H9 (cell line): ENCODE measurements at regions not wholly inside any gene's neighbourhood (a gene's known extent, or its start where the extent isn't known, plus 50 kb on each side); places are given as distances from the start of the nearest gene placed in this dataset.

Source experiments
- DNase-seq: peaks from one replicate; pipeline ENCODE4 v3.0.0-alpha.2; 2017
- H2AFZ ChIP-seq: one replicate; pipeline ENCODE4 v1.6.1; 2013; ENCODE audit warnings: mild to moderate bottlenecking, low read length, control low read depth, moderate library complexity
- H2AK5ac ChIP-seq: 2 replicates; pipeline ENCODE4 v1.6.1; 2013; ENCODE audit warnings: low read length, control low read depth, mixed read lengths; ENCODE audit not compliant: insufficient read length
- H2BK120ac ChIP-seq: one replicate; pipeline ENCODE4 v1.6.1; 2013; ENCODE audit warnings: low read depth, mild to moderate bottlenecking, low read length, control low read depth, inconsistent platforms; ENCODE audit not compliant: poor library complexity, severe bottlenecking
- H2BK12ac ChIP-seq: 2 replicates; pipeline ENCODE4 v1.6.1; 2013; ENCODE audit warnings: low read length, control low read depth, mixed read lengths, low read depth; ENCODE audit not compliant: insufficient read length
- H2BK15ac ChIP-seq: 2 replicates; pipeline ENCODE4 v1.6.1; 2013; ENCODE audit warnings: low read depth, low read length, control low read depth
- H2BK20ac ChIP-seq: one replicate; pipeline ENCODE4 v1.6.1; 2013; ENCODE audit warnings: low read depth, mild to moderate bottlenecking, low read length, control low read depth, inconsistent platforms; ENCODE audit not compliant: poor library complexity, severe bottlenecking
- H2BK5ac ChIP-seq: 2 replicates; pipeline ENCODE4 v1.6.1; 2013; ENCODE audit warnings: low read length, control low read depth, mixed read lengths; ENCODE audit not compliant: insufficient read length
- H3K14ac ChIP-seq: 2 replicates; pipeline ENCODE4 v1.6.1; 2013; ENCODE audit warnings: low read length, control low read depth; ENCODE audit not compliant: insufficient read depth
- H3K18ac ChIP-seq: 2 replicates; pipeline ENCODE4 v1.6.1; 2013; ENCODE audit warnings: low read depth, mild to moderate bottlenecking, mixed read lengths, low read length, control low read depth; ENCODE audit not compliant: insufficient read length
- H3K23ac ChIP-seq: 2 replicates; pipeline ENCODE4 v1.6.1; 2013; ENCODE audit warnings: low read length, control low read depth, mixed read lengths, low read depth; ENCODE audit not compliant: insufficient read length
- H3K23me2 ChIP-seq: 2 replicates; pipeline ENCODE4 v1.6.1; 2013; ENCODE audit warnings: low read depth, mild to moderate bottlenecking, mixed read lengths, low read length, control low read depth; ENCODE audit not compliant: insufficient read length, poor library complexity, severe bottlenecking
- H3K27ac ChIP-seq: 2 replicates; pipeline ENCODE4 v1.5.1; 2013; ENCODE audit warnings: low read length, control low read depth, mixed read lengths, low read depth; ENCODE audit not compliant: insufficient read length
- H3K27me3 ChIP-seq: 2 replicates; pipeline ENCODE4 v1.6.1; 2013; ENCODE audit warnings: low read length, control low read depth, inconsistent platforms; ENCODE audit not compliant: insufficient read depth
- H3K4ac ChIP-seq: 2 replicates; pipeline ENCODE4 v1.6.1; 2013; ENCODE audit warnings: low read depth, mild to moderate bottlenecking, control low read depth, inconsistent platforms, low read length, moderate library complexity
- H3K4me1 ChIP-seq: 2 replicates; pipeline ENCODE4 v1.6.1; 2013; ENCODE audit warnings: low read length, control low read depth, inconsistent platforms; ENCODE audit not compliant: insufficient read depth
- H3K4me2 ChIP-seq: 2 replicates; pipeline ENCODE4 v1.6.1; 2013; ENCODE audit warnings: low read length, control low read depth, mixed read lengths; ENCODE audit not compliant: insufficient read length, insufficient read depth
- H3K56ac ChIP-seq: 2 replicates; pipeline ENCODE4 v1.6.1; 2013; ENCODE audit warnings: low read depth, mild to moderate bottlenecking, mixed read lengths, low read length, control low read depth; ENCODE audit not compliant: insufficient read length
- H3K79me1 ChIP-seq: 2 replicates; pipeline ENCODE4 v1.6.1; 2013; ENCODE audit warnings: low read depth, mild to moderate bottlenecking, moderate library complexity, low read length, control low read depth, inconsistent platforms; ENCODE audit not compliant: insufficient read depth, poor library complexity, severe bottlenecking
- H3K79me2 ChIP-seq: 2 replicates; pipeline ENCODE4 v1.6.1; 2013; ENCODE audit warnings: low read length, control low read depth, inconsistent platforms; ENCODE audit not compliant: insufficient read depth
- H3K9ac ChIP-seq: 2 replicates; pipeline ENCODE4 v1.6.1; 2013; ENCODE audit warnings: low read length, control low read depth, mixed read lengths; ENCODE audit not compliant: insufficient read length; ENCODE audit errors: extremely low read depth
- H3K9me3 ChIP-seq: one replicate; pipeline ENCODE4 v1.6.1; 2013; ENCODE audit warnings: low read depth, low read length, inconsistent platforms; ENCODE audit not compliant: control insufficient read depth
- H3T11ph ChIP-seq: one replicate; pipeline ENCODE4 v1.6.1; 2013; ENCODE audit warnings: mild to moderate bottlenecking, low read length, control low read depth, inconsistent platforms
- H4K20me1 ChIP-seq: one replicate; pipeline ENCODE4 v1.6.1; 2013; ENCODE audit not compliant: control insufficient read depth, insufficient read length, insufficient read depth
- H4K5ac ChIP-seq: 2 replicates; pipeline ENCODE4 v1.6.1; 2013; ENCODE audit warnings: low read depth, mild to moderate bottlenecking, mixed read lengths, low read length, control low read depth; ENCODE audit not compliant: insufficient read length
- H4K8ac ChIP-seq: replicated peaks from 2 replicates; pipeline ENCODE4 v1.6.1; 2013; ENCODE audit warnings: low read length, control low read depth, mixed read lengths, low read depth; ENCODE audit not compliant: insufficient read length
- H4K91ac ChIP-seq: 2 replicates; pipeline ENCODE4 v1.6.1; 2013; ENCODE audit warnings: low read depth, mild to moderate bottlenecking, moderate library complexity, mixed read lengths, low read length, control low read depth; ENCODE audit not compliant: insufficient read length
- H3K27ac Mint-ChIP-seq, 3 experiments: 2 replicates in 2 of 3; 3 replicates in 1 of 3; pipeline ENCODE4 v1.8.0; 2020 to 2021; ENCODE audit warnings: mixed read lengths in 3 of 3, mild to moderate bottlenecking in 1 of 3, moderate library complexity in 1 of 3
- H3K27me3 Mint-ChIP-seq: 2 replicates; pipeline ENCODE4 v1.8.0; 2021; ENCODE audit warnings: low read depth, mild to moderate bottlenecking, moderate library complexity, mixed read lengths
- H3K36me3 Mint-ChIP-seq, 3 experiments: 2 replicates in 2 of 3; 3 replicates in 1 of 3; pipeline ENCODE4 v1.8.0; 2020 to 2021; ENCODE audit warnings: low read depth in 3 of 3, mixed read lengths in 3 of 3; ENCODE audit not compliant: insufficient read depth in 1 of 3
- H3K4me1 Mint-ChIP-seq, 2 experiments: 2 replicates each; pipeline ENCODE4 v1.8.0; 2020; ENCODE audit warnings: mixed read lengths in 2 of 2
- H3K4me3 Mint-ChIP-seq, 2 experiments: 2 replicates in 1 of 2; 3 replicates in 1 of 2; pipeline ENCODE4 v1.8.0; 2020 to 2021; ENCODE audit warnings: mild to moderate bottlenecking in 2 of 2, mixed read lengths in 2 of 2, moderate library complexity in 1 of 2
- H3K9me3 Mint-ChIP-seq, 2 experiments: 2 replicates in 1 of 2; 3 replicates in 1 of 2; pipeline ENCODE4 v1.8.0; 2020; ENCODE audit warnings: mild to moderate bottlenecking in 2 of 2, mixed read lengths in 2 of 2, moderate library complexity in 1 of 2
- TF ChIP-seq, protein P1 (sequence below): fragments of 200-600 bp; sonication (generic); conservative IDR thresholded peaks from 3 replicates; pipeline ENCODE4 v1.8.0; 2021; ENCODE audit warnings: antibody characterized with exemption, mild to moderate bottlenecking

DNA sequence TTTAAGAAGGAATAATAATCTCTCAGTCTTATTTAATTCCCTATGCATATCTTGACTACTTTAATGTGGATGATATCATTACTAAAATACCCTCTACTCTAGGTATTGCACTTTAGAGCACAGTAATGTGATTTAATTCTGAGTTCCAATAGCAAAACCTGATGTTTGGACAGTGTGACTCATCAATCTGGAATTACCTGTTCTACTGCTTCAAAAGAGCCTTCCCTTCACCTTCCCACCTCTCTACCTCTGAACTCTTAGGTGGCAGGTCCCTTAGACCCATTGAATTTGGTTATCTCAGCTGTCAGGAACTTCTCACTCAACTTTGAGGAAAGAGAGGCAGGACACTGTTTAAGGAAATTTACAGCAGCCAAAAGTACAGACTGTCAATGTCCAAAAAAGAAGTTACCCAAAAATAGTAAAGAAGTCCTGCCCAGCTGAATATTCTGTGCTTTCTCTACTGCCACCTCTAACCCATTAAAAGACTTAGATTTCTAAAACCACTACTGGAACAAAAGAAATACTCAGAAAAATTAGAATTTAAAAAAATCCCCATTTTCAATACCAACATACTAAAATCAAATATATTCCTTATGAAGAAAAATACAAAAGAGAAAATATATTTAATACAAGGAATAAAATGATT lies 123.1 kb upstream of the GPM6A start:
- H3K23me2 ChIP-seq = no peaks in the 10 kb centered on the region
- no peak overlapping the region for H2BK12ac ChIP-seq
- no peaks in the 10 kb centered on the region for H4K20me1 ChIP-seq
- no peak overlapping the region for H2BK15ac ChIP-seq
- no peak overlapping the region for H4K91ac ChIP-seq
- no peak overlapping the region for H2AK5ac ChIP-seq
- no peak overlapping the region for H2AFZ ChIP-seq
- no peaks in the 10 kb centered on the region for H3K27me3 Mint-ChIP-seq
- H4K8ac ChIP-seq = no peak overlapping the region
- H3K4me3 Mint-ChIP-seq = no peak overlapping the region
- H3K4me2 ChIP-seq = no peak overlapping the region
- H3K9me3 ChIP-seq = no peaks in the 10 kb centered on the region
- no peak overlapping the region for H3K56ac ChIP-seq
- no peaks in the 10 kb centered on the region for H3K36me3 Mint-ChIP-seq
- no peaks in the 10 kb centered on the region for H3K27me3 ChIP-seq
- H4K5ac ChIP-seq = no peak overlapping the region
- no peak overlapping the region for H3K18ac ChIP-seq
- H3K4ac ChIP-seq = no peak overlapping the region
- TF ChIP-seq, protein P1, sequence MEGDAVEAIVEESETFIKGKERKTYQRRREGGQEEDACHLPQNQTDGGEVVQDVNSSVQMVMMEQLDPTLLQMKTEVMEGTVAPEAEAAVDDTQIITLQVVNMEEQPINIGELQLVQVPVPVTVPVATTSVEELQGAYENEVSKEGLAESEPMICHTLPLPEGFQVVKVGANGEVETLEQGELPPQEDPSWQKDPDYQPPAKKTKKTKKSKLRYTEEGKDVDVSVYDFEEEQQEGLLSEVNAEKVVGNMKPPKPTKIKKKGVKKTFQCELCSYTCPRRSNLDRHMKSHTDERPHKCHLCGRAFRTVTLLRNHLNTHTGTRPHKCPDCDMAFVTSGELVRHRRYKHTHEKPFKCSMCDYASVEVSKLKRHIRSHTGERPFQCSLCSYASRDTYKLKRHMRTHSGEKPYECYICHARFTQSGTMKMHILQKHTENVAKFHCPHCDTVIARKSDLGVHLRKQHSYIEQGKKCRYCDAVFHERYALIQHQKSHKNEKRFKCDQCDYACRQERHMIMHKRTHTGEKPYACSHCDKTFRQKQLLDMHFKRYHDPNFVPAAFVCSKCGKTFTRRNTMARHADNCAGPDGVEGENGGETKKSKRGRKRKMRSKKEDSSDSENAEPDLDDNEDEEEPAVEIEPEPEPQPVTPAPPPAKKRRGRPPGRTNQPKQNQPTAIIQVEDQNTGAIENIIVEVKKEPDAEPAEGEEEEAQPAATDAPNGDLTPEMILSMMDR = no peak
- no peak overlapping the region for H3K23ac ChIP-seq
- H3K9me3 Mint-ChIP-seq = no peaks in the 10 kb centered on the region; a peak in 1 of 5 replicates
- DNase-seq = no peak
- no peak overlapping the region for H3K9ac ChIP-seq
- no peak overlapping the region for H3T11ph ChIP-seq
- H3K27ac Mint-ChIP-seq = no peak overlapping the region; a peak in 1 of 7 replicates
- no peaks in the 10 kb centered on the region for H3K4me1 ChIP-seq
- H2BK20ac ChIP-seq = no peak overlapping the region
- no peak overlapping the region for H2BK5ac ChIP-seq
- no peaks in the 10 kb centered on the region for H3K79me1 ChIP-seq
- no peaks in the 10 kb centered on the region for H3K79me2 ChIP-seq
- no peak overlapping the region for H2BK120ac ChIP-seq
- no peak overlapping the region for H3K27ac ChIP-seq
- no peak overlapping the region for H3K14ac ChIP-seq
- peaks cover 3 to 4% of the 10 kb centered on the region in 2 experiments; a peak in 3 of 4 replicates for H3K4me1 Mint-ChIP-seq
